ENCODE measurements at regions not wholly inside any gene's neighbourhood (a gene's known extent, or its start where the extent isn't known, plus 50 kb on each side); places are given as distances from the start of the nearest gene placed in this dataset.
"Not testable (repeated sequence)": the region's sequence is repeated elsewhere in the genome, so short reads cannot be mapped to it uniquely, and the experiment has no call there.

- no peak overlapping the region for H3K27ac Mint-ChIP-seq
- H3K9me3 Mint-ChIP-seq = peaks cover 0 to 7% (median 0%) of the 10 kb centered on the region in 9 donors
- H3K27me3 Mint-ChIP-seq = no peaks in the 10 kb centered on the region
- H3K4me1 Mint-ChIP-seq = no peaks in the 10 kb centered on the region
- no peak for DNase-seq
- H3K4me3 Mint-ChIP-seq = no peak overlapping the region
- POLR2A ChIA-PET = no interaction called here
- no peak for ATAC-seq
- H3K36me3 Mint-ChIP-seq = no peaks in the 10 kb centered on the region
Observed at GRCh38 chr4:115259642-115260041, 146.2 kb upstream of the NDST4 start.

- no peaks in the 10 kb centered on the region for H3K27me3 Mint-ChIP-seq
- H3K4me1 Mint-ChIP-seq = no peaks in the 10 kb centered on the region
- no peaks in the 10 kb centered on the region for H3K36me3 Mint-ChIP-seq
- ATAC-seq (no peak), DNase-seq (no peak)
- H3K4me3 Mint-ChIP-seq = no peak overlapping the region
- POLR2A ChIA-PET = no interaction called here
- peaks cover 0 to 3% (median 0%) of the 10 kb centered on the region in 9 donors for H3K9me3 Mint-ChIP-seq
- H3K27ac Mint-ChIP-seq = no peak overlapping the region
Observed at GRCh38 chr4:115249808-115250207, 136.4 kb upstream of the NDST4 start.

GRCh38 chr4:115234405-115235093 lies 121.1 kb upstream of the NDST4 start:
- Mint-ChIP-seq H3K9me3 (no peaks in the 10 kb centered on the region), H3K4me3 (no peak overlapping the region), H3K27ac (no peak overlapping the region), H3K36me3 (no peaks in the 10 kb centered on the region), H3K4me1 (no peaks in the 10 kb centered on the region), H3K27me3 (no peaks in the 10 kb centered on the region)
- DNase-seq = no peak
- POLR2A ChIA-PET = no interaction called here
- ATAC-seq = no peak

GRCh38 chr4:115233600-115233999 lies 120.2 kb upstream of the NDST4 start:
- Mint-ChIP-seq H3K27ac (no peak overlapping the region), H3K4me1 (no peaks in the 10 kb centered on the region), H3K27me3 (no peaks in the 10 kb centered on the region), H3K9me3 (no peaks in the 10 kb centered on the region), H3K4me3 (no peak overlapping the region), H3K36me3 (no peaks in the 10 kb centered on the region)
- no peak for ATAC-seq
- DNase-seq = no peak
- POLR2A ChIA-PET = no interaction called here

GRCh38 chr4:115229873-115230272 lies 116.5 kb upstream of the NDST4 start:
- DNase-seq = no peak
- Mint-ChIP-seq H3K36me3 (no peaks in the 10 kb centered on the region), H3K9me3 (peaks cover 0 to 5% (median 0%) of the 10 kb centered on the region in 9 donors), H3K4me1 (no peaks in the 10 kb centered on the region), H3K27ac (no peak overlapping the region), H3K27me3 (no peaks in the 10 kb centered on the region), H3K4me3 (no peak overlapping the region)
- POLR2A ChIA-PET = no interaction called here
- ATAC-seq = no peak

- no peak for DNase-seq
- H3K9me3 Mint-ChIP-seq = peaks cover 0 to 9% (median 0%) of the 10 kb centered on the region in 9 donors
- H3K27ac Mint-ChIP-seq = no peak overlapping the region
- H3K4me3 Mint-ChIP-seq = no peak overlapping the region
- H3K27me3 Mint-ChIP-seq = no peaks in the 10 kb centered on the region
- H3K4me1 Mint-ChIP-seq = no peaks in the 10 kb centered on the region
- POLR2A ChIA-PET = no interaction called here
- no peak for ATAC-seq
- H3K36me3 Mint-ChIP-seq = no peaks in the 10 kb centered on the region
Observed at GRCh38 chr4:115228851-115229250, 115.4 kb upstream of the NDST4 start.

GRCh38 chr4:115222061-115222460 lies 108.6 kb upstream of the NDST4 start:
- no peaks in the 10 kb centered on the region for H3K27me3 Mint-ChIP-seq
- no peak overlapping the region for H3K4me3 Mint-ChIP-seq
- H3K9me3 Mint-ChIP-seq = peaks cover 0 to 12% (median 4%) of the 10 kb centered on the region in 9 donors
- H3K36me3 Mint-ChIP-seq = no peaks in the 10 kb centered on the region
- POLR2A ChIA-PET = no interaction called here
- H3K27ac Mint-ChIP-seq = no peak overlapping the region
- DNase-seq (no peak), ATAC-seq (no peak)
- no peaks in the 10 kb centered on the region for H3K4me1 Mint-ChIP-seq

GRCh38 chr4:115219862-115220261 lies 106.4 kb upstream of the NDST4 start:
- H3K36me3 Mint-ChIP-seq = no peaks in the 10 kb centered on the region
- POLR2A ChIA-PET = no interaction called here
- H3K4me1 Mint-ChIP-seq = no peaks in the 10 kb centered on the region
- DNase-seq (no peak), ATAC-seq (no peak)
- no peak overlapping the region for H3K27ac Mint-ChIP-seq
- H3K27me3 Mint-ChIP-seq = no peaks in the 10 kb centered on the region
- H3K4me3 Mint-ChIP-seq = no peak overlapping the region
- H3K9me3 Mint-ChIP-seq = peaks cover 0 to 12% (median 0%) of the 10 kb centered on the region in 9 donors

- peaks cover 0 to 12% (median 0%) of the 10 kb centered on the region in 9 donors for H3K9me3 Mint-ChIP-seq
- H3K27ac Mint-ChIP-seq = no peak overlapping the region
- no peaks in the 10 kb centered on the region for H3K36me3 Mint-ChIP-seq
- H3K4me3 Mint-ChIP-seq = no peak overlapping the region
- POLR2A ChIA-PET = no interaction called here
- ATAC-seq (no peak), DNase-seq (no peak)
- H3K4me1 Mint-ChIP-seq = no peaks in the 10 kb centered on the region
- no peaks in the 10 kb centered on the region for H3K27me3 Mint-ChIP-seq
Observed at GRCh38 chr4:115219315-115219860, 106.0 kb upstream of the NDST4 start.

GRCh38 chr4:115215935-115216334 lies 102.5 kb upstream of the NDST4 start:
- no peak overlapping the region for H3K27ac Mint-ChIP-seq
- no peaks in the 10 kb centered on the region for H3K36me3 Mint-ChIP-seq
- ATAC-seq (no peak), DNase-seq (no peak)
- H3K4me3 Mint-ChIP-seq = no peak overlapping the region
- H3K4me1 Mint-ChIP-seq = no peaks in the 10 kb centered on the region
- H3K27me3 Mint-ChIP-seq = no peaks in the 10 kb centered on the region
- POLR2A ChIA-PET = no interaction called here
- H3K9me3 Mint-ChIP-seq = peaks cover 0 to 2% (median 0%) of the 10 kb centered on the region in 9 donors

GRCh38 chr4:115213716-115214115 lies 100.3 kb upstream of the NDST4 start:
- DNase-seq (no peak), ATAC-seq (no peak)
- Mint-ChIP-seq H3K36me3 (no peaks in the 10 kb centered on the region), H3K27ac (no peak overlapping the region), H3K27me3 (no peaks in the 10 kb centered on the region), H3K4me1 (no peaks in the 10 kb centered on the region), H3K9me3 (no peaks in the 10 kb centered on the region), H3K4me3 (no peak overlapping the region)
- POLR2A ChIA-PET = no interaction called here

- peaks cover 0 to 15% (median 0%) of the 10 kb centered on the region in 9 donors for H3K9me3 Mint-ChIP-seq
- POLR2A ChIA-PET = no interaction called here
- H3K4me3 Mint-ChIP-seq = no peak overlapping the region
- H3K27me3 Mint-ChIP-seq = no peaks in the 10 kb centered on the region
- DNase-seq = no peak
- H3K4me1 Mint-ChIP-seq = no peaks in the 10 kb centered on the region
- H3K27ac Mint-ChIP-seq = no peak overlapping the region
- ATAC-seq = no peak
- H3K36me3 Mint-ChIP-seq = no peaks in the 10 kb centered on the region
Observed at GRCh38 chr4:115201042-115201330, 87.6 kb upstream of the NDST4 start.

- H3K4me3 Mint-ChIP-seq, DNase-seq, H3K4me1 Mint-ChIP-seq, H3K27me3 Mint-ChIP-seq, POLR2A ChIA-PET, H3K36me3 Mint-ChIP-seq, H3K27ac Mint-ChIP-seq, ATAC-seq: not testable (repeated sequence)
- H3K9me3 Mint-ChIP-seq = peaks cover 0 to 20% (median 0%) of the 10 kb centered on the region in 9 donors
Observed at GRCh38 chr4:115200201-115201041, 87.0 kb upstream of the NDST4 start.

Measured in naive thymus-derived CD8-positive, alpha-beta T cell (primary cell).